HepG2 (cell line): ENCODE measurements at regions not wholly inside any gene's neighbourhood (a gene's known extent, or its start where the extent isn't known, plus 50 kb on each side); places are given as distances from the start of the nearest gene placed in this dataset.

Experiments used
- ATAC-seq: fragments of 200-7000 bp; cut with Tn5 transposase; 3 replicates; pipeline ENCODE4 v1.9.1; 2020; ENCODE audit warnings: mild to moderate bottlenecking, moderate library complexity
- BruUV-seq: library from RNA; stranded (reverse); fragments of 400-500 nt; replicated peaks from 2 replicates; lab custom pipeline; 2021; lab: Mats Ljungman, UMichigan
- CTCF ChIA-PET: fragments of 300-600 bp; formaldehyde crosslinking; extraction: SDS; loops from one replicate; lab custom pipeline; 2021; ENCODE audit warnings: low total read pairs, inconsistent platforms, low intra/inter-chr PET ratio; lab: Yijun Ruan, JAX
- POLR2A ChIA-PET: fragments of 350-600 bp; sonication (Branson Sonifier 250); formaldehyde crosslinking; loops from one replicate; lab custom pipeline; 2020; ENCODE audit warnings: antibody characterized with exemption, inconsistent platforms; lab: Yijun Ruan, JAX
- DNase-seq: peaks from one replicate; pipeline ENCODE4 v3.0.0-alpha.2; 2015; ENCODE audit warnings: low spot score
- FAIRE-seq: peaks from 3 replicates; lab custom pipeline; 2011; peaks lifted over from hg19 to GRCh38; lab: Jason Lieb, UNC
- H2AFZ ChIP-seq: one replicate; pipeline ENCODE4 v1.6.1; 2011; ENCODE audit warnings: low read length, inconsistent platforms
- H3K27ac ChIP-seq: fragments of 300-600 bp; 3 replicates; pipeline ENCODE4 v1.8.0; 2011; ENCODE audit warnings: mixed run types, mild to moderate bottlenecking, mixed read lengths, low read length, inconsistent platforms; ENCODE audit not compliant: insufficient read depth; ENCODE audit errors: extremely low read length
- H3K27me3 ChIP-seq, 2 experiments: fragments of 200-600 bp in 1 of 2; 2 replicates in 1 of 2; 3 replicates in 1 of 2; pipeline versions ENCODE4 v1.6.0 to v1.8.0; 2011; ENCODE audit warnings: low read length in 2 of 2, mild to moderate bottlenecking in 2 of 2, moderate library complexity in 2 of 2, inconsistent platforms in 1 of 2; ENCODE audit not compliant: insufficient read depth in 2 of 2, control insufficient read depth in 1 of 2
- H3K36me3 ChIP-seq, 2 experiments: fragments of 200-600 bp in 1 of 2; replicated peaks in 1 of 2; 2 replicates in 1 of 2; 3 replicates in 1 of 2; pipeline versions ENCODE4 v1.5.1 to v1.8.0; 2011; ENCODE audit warnings: low read length in 2 of 2, inconsistent platforms in 1 of 2; ENCODE audit not compliant: insufficient read depth in 2 of 2, control insufficient read depth in 1 of 2
- H3K4me1 ChIP-seq: 2 replicates; pipeline ENCODE4 v1.5.1; 2012; ENCODE audit warnings: low read length, inconsistent platforms; ENCODE audit not compliant: insufficient read depth
- H3K4me2 ChIP-seq: 2 replicates; pipeline ENCODE4 v1.6.0; 2011; ENCODE audit warnings: low read depth, low read length, inconsistent platforms
- H3K4me3 ChIP-seq, 3 experiments: fragments of 200-600 bp in 1 of 3; sonication (generic), shearing (Covaris generic) in 1 of 3; replicated peaks in 1 of 3; 2 replicates each; pipeline ENCODE4 v1.5.1; 2011 to 2016; ENCODE audit warnings: low read length in 3 of 3, inconsistent platforms in 2 of 3, low read depth in 2 of 3, mild to moderate bottlenecking in 2 of 3, control low read depth in 1 of 3, mixed read lengths in 1 of 3; ENCODE audit not compliant: insufficient read depth in 1 of 3
- H3K79me2 ChIP-seq: one replicate; pipeline ENCODE4 v1.6.1; 2011; ENCODE audit warnings: low read length, inconsistent platforms; ENCODE audit not compliant: insufficient read depth
- H3K9ac ChIP-seq: 2 replicates; pipeline ENCODE4 v1.6.0; 2011; ENCODE audit warnings: mild to moderate bottlenecking, low read depth, low read length, inconsistent platforms; ENCODE audit not compliant: insufficient read depth
- H3K9me3 ChIP-seq: 2 replicates; pipeline ENCODE4 v1.5.1; 2012; ENCODE audit warnings: mild to moderate bottlenecking, low read length
- H4K20me1 ChIP-seq: 2 replicates; pipeline ENCODE4 v1.6.0; 2011; ENCODE audit warnings: inconsistent platforms, mild to moderate bottlenecking, low read length, moderate library complexity; ENCODE audit not compliant: insufficient read depth
- ARID2 ChIP-seq: sonication (generic); formaldehyde crosslinking; IDR thresholded peaks from 2 replicates; pipeline ENCODE4 v1.8.1; 2022; ENCODE audit warnings: mild to moderate bottlenecking, missing genetic modification reagents, borderline replicate concordance
- KDM5B ChIP-seq: sonication (generic); formaldehyde crosslinking; IDR thresholded peaks from 2 replicates; pipeline ENCODE4 v1.4.0; 2020; ENCODE audit warnings: missing genetic modification reagents, mild to moderate bottlenecking, borderline replicate concordance
- PHF20 ChIP-seq: sonication (generic); formaldehyde crosslinking; IDR thresholded peaks from 2 replicates; pipeline ENCODE4 v1.5.0; 2020; ENCODE audit warnings: mild to moderate bottlenecking, missing genetic modification reagents
- PHF21A ChIP-seq: sonication (generic); formaldehyde crosslinking; IDR thresholded peaks from 2 replicates; pipeline ENCODE4 v1.5.0; 2020; ENCODE audit warnings: mild to moderate bottlenecking, missing genetic modification reagents
- PRPF4 ChIP-seq: fragments of 200-400 bp; formaldehyde crosslinking; IDR thresholded peaks from 2 replicates; pipeline ENCODE4 v1.6.1; 2016; ENCODE audit warnings: low read length, low read depth; ENCODE audit not compliant: poor library complexity, severe bottlenecking
- WGBS: methylation state at CpG from one replicate; pipeline ENCODE4 v1.1.6; 2017; ENCODE audit warnings: low lambda C conversion rate; 5-methylcytosine and 5-hydroxymethylcytosine counted together
- in situ Hi-C: cut with HindIII; loops from 2 replicates; pipeline ENCODE4 v1.10.0; 2017; ENCODE audit warnings: low pct_unique_long_range_greater_than_20kb; ENCODE audit not compliant: extremely low pct_ligation_motif_present
- intact Hi-C: fragments of 100-400 bp; cut with micrococcal nuclease; formaldehyde crosslinking; loops from one replicate; pipeline ENCODE4 v1.10.0; 2022; ENCODE audit not compliant: unreplicated experiment
- TF ChIP-seq, protein P1 (sequence below): sonication (generic); formaldehyde crosslinking; IDR thresholded peaks from 2 replicates; pipeline ENCODE4 v1.5.1; 2020; ENCODE audit warnings: missing genetic modification reagents, mild to moderate bottlenecking, borderline replicate concordance
- TF ChIP-seq, protein P2 (sequence below): fragments of 450-650 bp; IDR thresholded peaks from 2 replicates; pipeline ENCODE4 v1.6.1; 2017
- TF ChIP-seq, protein P3 (sequence below): sonication (generic); formaldehyde crosslinking; IDR thresholded peaks from 2 replicates; pipeline ENCODE4 v1.5.0; 2020; ENCODE audit warnings: mild to moderate bottlenecking, missing genetic modification reagents, borderline replicate concordance
- TF ChIP-seq, protein P4 (sequence below): IDR thresholded peaks from 2 replicates; pipeline ENCODE4 v1.6.1; 2012; ENCODE audit warnings: inconsistent platforms
- TF ChIP-seq, protein P5 (sequence below): sonication (generic); formaldehyde crosslinking; IDR thresholded peaks from 2 replicates; pipeline ENCODE4 v1.4.0; 2020; ENCODE audit warnings: mild to moderate bottlenecking, missing genetic modification reagents

DNA sequence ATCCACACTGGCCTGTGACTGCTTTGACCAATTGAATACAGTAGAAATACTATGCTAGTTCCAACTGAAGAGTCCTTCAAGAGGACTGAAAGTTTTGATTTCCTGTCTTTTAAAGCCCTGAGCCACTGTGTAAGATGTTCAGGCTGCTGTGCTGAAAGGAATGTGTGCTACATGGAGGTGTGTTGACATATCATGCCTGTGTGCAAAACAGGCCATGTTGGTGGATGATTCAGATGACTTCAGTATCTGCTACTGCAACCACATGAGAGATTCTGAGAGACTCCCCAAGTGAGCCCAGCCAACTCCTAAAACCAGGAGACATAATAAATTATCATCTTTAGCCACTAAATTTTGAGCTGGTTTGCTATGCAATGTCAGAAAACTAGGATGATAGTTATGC, 662.9 kb downstream of the ZEB2 start (continued):
- TF ChIP-seq, protein P1, sequence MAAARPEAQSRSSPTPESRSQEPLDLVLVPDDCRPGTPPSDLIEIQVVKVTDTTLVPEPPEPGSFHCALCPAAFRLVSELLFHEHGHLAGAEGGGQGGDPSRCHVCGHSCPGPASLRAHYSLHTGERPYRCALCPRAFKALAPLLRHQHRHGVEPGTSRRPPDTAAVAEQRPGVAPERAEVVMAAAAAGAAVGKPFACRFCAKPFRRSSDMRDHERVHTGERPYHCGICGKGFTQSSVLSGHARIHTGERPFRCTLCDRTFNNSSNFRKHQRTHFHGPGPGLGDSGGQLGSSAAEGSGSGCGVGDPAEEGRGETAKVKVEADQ (CRISPR knock-in tag): no peak
- TF ChIP-seq, protein P2, sequence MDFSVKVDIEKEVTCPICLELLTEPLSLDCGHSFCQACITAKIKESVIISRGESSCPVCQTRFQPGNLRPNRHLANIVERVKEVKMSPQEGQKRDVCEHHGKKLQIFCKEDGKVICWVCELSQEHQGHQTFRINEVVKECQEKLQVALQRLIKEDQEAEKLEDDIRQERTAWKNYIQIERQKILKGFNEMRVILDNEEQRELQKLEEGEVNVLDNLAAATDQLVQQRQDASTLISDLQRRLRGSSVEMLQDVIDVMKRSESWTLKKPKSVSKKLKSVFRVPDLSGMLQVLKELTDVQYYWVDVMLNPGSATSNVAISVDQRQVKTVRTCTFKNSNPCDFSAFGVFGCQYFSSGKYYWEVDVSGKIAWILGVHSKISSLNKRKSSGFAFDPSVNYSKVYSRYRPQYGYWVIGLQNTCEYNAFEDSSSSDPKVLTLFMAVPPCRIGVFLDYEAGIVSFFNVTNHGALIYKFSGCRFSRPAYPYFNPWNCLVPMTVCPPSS: no peak
- TF ChIP-seq PHF21A (CRISPR knock-in tag): no peak
- TF ChIP-seq KDM5B: no peak
- no peak for TF ChIP-seq ARID2 (CRISPR knock-in tag)
- TF ChIP-seq, protein P3, sequence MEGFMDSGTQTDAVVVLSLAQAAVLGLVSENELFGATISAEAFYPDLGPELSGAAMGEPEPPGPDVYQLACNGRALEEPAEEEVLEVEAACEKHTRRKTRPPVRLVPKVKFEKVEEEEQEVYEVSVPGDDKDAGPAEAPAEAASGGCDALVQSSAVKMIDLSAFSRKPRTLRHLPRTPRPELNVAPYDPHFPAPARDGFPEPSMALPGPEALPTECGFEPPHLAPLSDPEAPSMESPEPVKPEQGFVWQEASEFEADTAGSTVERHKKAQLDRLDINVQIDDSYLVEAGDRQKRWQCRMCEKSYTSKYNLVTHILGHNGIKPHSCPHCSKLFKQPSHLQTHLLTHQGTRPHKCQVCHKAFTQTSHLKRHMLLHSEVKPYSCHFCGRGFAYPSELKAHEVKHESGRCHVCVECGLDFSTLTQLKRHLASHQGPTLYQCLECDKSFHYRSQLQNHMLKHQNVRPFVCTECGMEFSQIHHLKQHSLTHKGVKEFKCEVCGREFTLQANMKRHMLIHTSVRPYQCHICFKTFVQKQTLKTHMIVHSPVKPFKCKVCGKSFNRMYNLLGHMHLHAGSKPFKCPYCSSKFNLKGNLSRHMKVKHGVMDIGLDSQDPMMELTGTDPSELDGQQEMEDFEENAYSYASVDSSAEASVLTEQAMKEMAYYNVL (CRISPR knock-in tag): no peak
- no peak for TF ChIP-seq PRPF4
- no peak for TF ChIP-seq PHF20
- TF ChIP-seq, protein P4, sequence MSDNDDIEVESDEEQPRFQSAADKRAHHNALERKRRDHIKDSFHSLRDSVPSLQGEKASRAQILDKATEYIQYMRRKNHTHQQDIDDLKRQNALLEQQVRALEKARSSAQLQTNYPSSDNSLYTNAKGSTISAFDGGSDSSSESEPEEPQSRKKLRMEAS: no peak

DNA sequence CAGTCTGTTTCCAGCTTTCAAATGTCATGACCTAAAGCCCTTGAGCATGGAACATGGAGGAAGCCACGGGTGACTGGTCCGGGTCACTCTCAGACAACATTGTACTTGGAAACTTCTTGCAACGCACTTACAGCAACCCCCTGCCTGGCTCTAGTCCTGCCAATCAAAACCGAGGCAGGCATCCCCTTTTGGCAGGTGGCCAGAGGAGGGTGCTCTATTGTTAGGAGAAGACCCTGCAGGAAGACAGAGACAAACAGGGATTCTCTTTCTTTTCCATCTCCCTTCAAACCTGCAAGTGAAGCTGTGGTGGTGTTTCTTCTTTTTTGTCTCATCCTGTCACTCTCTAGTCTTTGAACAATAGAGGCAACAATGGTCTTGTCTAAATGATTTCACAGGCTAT, 667.2 kb downstream of the ZEB2 start:
- Histone ChIP-seq H3K27ac (no peak overlapping the region), H3K9me3 (no peaks in the 10 kb centered on the region), H3K36me3 (no peaks in the 10 kb centered on the region), H2AFZ (no peak overlapping the region), H3K79me2 (no peaks in the 10 kb centered on the region), H3K9ac (no peak overlapping the region), H3K27me3 (no peaks in the 10 kb centered on the region), H3K4me1 (no peaks in the 10 kb centered on the region), H3K4me3 (no peak overlapping the region), H3K4me2 (no peak overlapping the region), H4K20me1 (no peaks in the 10 kb centered on the region)
- DNase-seq (no peak), FAIRE-seq (no peak), ATAC-seq (no peak)
- in situ Hi-C loops: no loop called here
- BruUV-seq: no TSS peak
- WGBS: 0% methylated on average over 4 of the region's 4 CpGs
- intact Hi-C loops: no loop called here
- ChIA-PET POLR2A (no interaction called here), CTCF (no interaction called here)
- TF ChIP-seq, protein P5, sequence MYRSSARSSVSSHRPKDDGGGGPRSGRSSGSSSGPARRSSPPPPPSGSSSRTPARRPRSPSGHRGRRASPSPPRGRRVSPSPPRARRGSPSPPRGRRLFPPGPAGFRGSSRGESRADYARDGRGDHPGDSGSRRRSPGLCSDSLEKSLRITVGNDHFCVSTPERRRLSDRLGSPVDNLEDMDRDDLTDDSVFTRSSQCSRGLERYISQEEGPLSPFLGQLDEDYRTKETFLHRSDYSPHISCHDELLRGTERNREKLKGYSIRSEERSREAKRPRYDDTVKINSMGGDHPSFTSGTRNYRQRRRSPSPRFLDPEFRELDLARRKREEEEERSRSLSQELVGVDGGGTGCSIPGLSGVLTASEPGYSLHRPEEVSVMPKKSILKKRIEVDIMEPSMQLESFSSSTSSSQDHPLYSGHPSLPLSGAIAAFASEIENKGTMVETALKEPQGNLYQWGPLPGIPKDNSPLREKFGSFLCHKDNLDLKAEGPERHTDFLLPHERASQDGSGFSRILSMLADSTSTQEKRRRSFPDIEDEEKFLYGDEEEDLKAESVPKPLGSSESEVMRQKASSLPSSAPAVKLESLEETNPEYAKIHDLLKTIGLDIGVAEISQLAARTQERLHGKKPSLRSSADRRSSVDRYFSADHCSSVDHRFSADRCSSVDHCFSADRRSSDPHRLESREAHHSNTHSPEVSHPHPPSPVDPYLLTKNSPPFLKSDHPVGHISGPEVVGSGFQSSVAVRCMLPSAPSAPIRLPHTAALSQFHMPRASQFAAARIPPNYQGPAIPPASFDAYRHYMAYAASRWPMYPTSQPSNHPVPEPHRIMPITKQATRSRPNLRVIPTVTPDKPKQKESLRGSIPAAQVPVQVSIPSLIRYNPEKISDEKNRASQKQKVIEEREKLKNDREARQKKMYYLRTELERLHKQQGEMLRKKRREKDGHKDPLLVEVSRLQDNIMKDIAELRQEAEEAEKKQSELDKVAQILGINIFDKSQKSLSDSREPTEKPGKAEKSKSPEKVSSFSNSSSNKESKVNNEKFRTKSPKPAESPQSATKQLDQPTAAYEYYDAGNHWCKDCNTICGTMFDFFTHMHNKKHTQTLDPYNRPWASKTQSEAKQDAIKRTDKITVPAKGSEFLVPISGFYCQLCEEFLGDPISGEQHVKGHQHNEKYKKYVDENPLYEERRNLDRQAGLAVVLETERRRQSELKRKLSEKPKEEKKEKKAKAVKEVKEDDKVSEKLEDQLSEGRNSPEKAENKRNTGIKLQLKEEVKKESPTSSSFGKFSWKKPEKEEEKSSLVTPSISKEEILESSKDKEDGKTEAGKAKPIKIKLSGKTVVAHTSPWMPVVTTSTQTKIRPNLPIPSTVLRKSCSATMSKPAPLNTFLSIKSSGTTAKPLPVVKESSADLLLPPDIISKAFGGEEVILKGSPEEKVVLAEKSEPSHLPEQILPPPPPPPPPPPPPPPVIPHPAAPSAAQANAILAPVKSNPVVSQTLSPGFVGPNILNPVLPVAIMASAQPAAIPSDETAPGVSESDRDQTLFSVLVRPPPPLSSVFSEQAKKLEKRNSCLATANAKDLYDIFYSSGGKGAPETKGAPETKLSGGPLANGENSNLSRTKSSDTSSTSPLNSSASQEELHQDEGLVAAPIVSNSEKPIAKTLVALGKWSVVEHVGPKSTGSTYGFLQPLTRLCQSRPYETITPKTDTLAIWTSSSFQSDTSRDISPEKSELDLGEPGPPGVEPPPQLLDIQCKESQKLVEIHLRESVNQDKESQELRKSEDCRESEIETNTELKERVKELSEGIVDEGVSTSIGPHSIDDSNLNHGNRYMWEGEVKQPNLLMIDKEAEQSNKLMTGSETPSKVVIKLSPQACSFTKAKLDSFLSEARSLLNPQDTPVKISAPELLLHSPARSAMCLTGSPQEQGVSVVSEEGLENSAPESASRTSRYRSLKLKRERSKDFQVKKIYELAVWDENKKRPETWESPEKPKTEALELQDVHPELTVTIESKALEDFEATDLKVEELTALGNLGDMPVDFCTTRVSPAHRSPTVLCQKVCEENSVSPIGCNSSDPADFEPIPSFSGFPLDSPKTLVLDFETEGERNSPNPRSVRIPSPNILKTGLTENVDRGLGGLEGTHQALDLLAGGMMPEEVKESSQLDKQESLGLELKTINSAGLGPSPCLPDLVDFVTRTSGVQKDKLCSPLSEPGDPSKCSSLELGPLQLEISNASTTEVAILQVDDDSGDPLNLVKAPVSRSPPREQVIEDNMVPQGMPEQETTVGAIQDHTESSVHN (CRISPR knock-in tag): no peak
